ENCODE measurements at regions not wholly inside any gene's neighbourhood (a gene's known extent, or its start where the extent isn't known, plus 50 kb on each side); places are given as distances from the start of the nearest gene placed in this dataset.

GRCh38 chr7:26461518-26461917 lies 169.9 kb downstream of the SNX10 start:
- no peak for TF ChIP-seq CTCF (IDR thresholded peaks at IDR 0.05)
- TF ChIP-seq POLR2AphosphoS5 (IDR thresholded peaks at IDR 0.05; ENCODE audit: insufficient read depth in 1 of 2, low read depth in 1 of 2) = no peak

Data from vagina (tissue), 2 donors.